A673 (cell line): ENCODE measurements at regions not wholly inside any gene's neighbourhood (a gene's known extent, or its start where the extent isn't known, plus 50 kb on each side); places are given as distances from the start of the nearest gene placed in this dataset.

ENCODE experiments used
- BruUV-seq: library from RNA; stranded (reverse); fragments of 400-500 nt; replicated peaks from 2 replicates; lab custom pipeline; 2021; lab: Mats Ljungman, UMichigan
- CTCF ChIA-PET: fragments of 300-600 bp; sonication (Branson Sonifier 250); formaldehyde crosslinking; loops from one replicate; lab custom pipeline; 2022; ENCODE audit warnings: antibody characterized with exemption; lab: Charles Lee
- POLR2A ChIA-PET: fragments of 300-600 bp; sonication (Branson Sonifier 250); formaldehyde crosslinking; loops from one replicate; lab custom pipeline; 2022; ENCODE audit warnings: antibody characterized with exemption; ENCODE audit not compliant: low non-redundant PET; lab: Charles Lee
- DNase-seq: peaks from one replicate; pipeline ENCODE4 v3.0.0-alpha.2; 2015; ENCODE audit warnings: low spot score
- H3K27ac ChIP-seq: fragments of 200-600 bp; sonication (generic); 2 replicates; pipeline ENCODE4 v1.5.1; 2016; ENCODE audit warnings: mixed run types, low read depth, mild to moderate bottlenecking, mixed read lengths, antibody characterized with exemption, low read length; ENCODE audit not compliant: poor library complexity, severe bottlenecking
- H3K27me3 ChIP-seq: fragments of 200-600 bp; sonication (generic); replicated peaks from 2 replicates; pipeline ENCODE4 v1.6.1; 2017; ENCODE audit warnings: mixed run types, low read depth, mild to moderate bottlenecking, mixed read lengths, antibody characterized with exemption, low read length; ENCODE audit not compliant: insufficient read depth, poor library complexity
- H3K36me3 ChIP-seq: fragments of 200-600 bp; sonication (generic); 2 replicates; pipeline ENCODE4 v1.6.1; 2016; ENCODE audit warnings: mixed run types, mild to moderate bottlenecking, mixed read lengths, antibody characterized with exemption, low read length; ENCODE audit not compliant: insufficient read depth, poor library complexity, severe bottlenecking
- H3K4me1 ChIP-seq: fragments of 200-600 bp; sonication (generic); 2 replicates; pipeline ENCODE4 v1.6.1; 2017; ENCODE audit warnings: mixed run types, mild to moderate bottlenecking, mixed read lengths, antibody characterized with exemption, low read length; ENCODE audit not compliant: insufficient read depth, poor library complexity, severe bottlenecking
- H3K4me3 ChIP-seq: fragments of 200-600 bp; sonication (generic); 2 replicates; pipeline ENCODE4 v1.5.1; 2016; ENCODE audit warnings: low read depth, mixed run types, mild to moderate bottlenecking, mixed read lengths, low read length; ENCODE audit not compliant: poor library complexity, severe bottlenecking
- H3K9me3 ChIP-seq: fragments of 200-600 bp; sonication (generic); 2 replicates; pipeline ENCODE4 v1.6.1; 2016; ENCODE audit warnings: mixed run types, low read depth, mild to moderate bottlenecking, mixed read lengths, antibody characterized with exemption, low read length; ENCODE audit not compliant: poor library complexity, severe bottlenecking
- EZH2 ChIP-seq: fragments of 200-600 bp; sonication (generic); IDR thresholded peaks from 2 replicates; pipeline ENCODE4 v1.6.1; 2017; ENCODE audit warnings: borderline replicate concordance, low read depth, mild to moderate bottlenecking, mixed read lengths, antibody characterized with exemption, low read length; ENCODE audit not compliant: poor library complexity, severe bottlenecking
- intact Hi-C: fragments of 100-400 bp; cut with micrococcal nuclease; formaldehyde crosslinking; loops from one replicate; pipeline ENCODE4 v1.10.0; 2022; ENCODE audit not compliant: unreplicated experiment
- TF ChIP-seq, protein P1 (sequence below): fragments of 300-800, 200-600 bp; sonication (generic); conservative IDR thresholded peaks from 2 replicates; pipeline ENCODE4 v1.5.1; 2017; ENCODE audit warnings: low read depth, mild to moderate bottlenecking, antibody characterized with exemption, low read length, moderate library complexity, mixed read lengths

- intact Hi-C loops = no loop called here
- Histone ChIP-seq H3K27me3 (no peaks in the 10 kb centered on the region), H3K36me3 (no peaks in the 10 kb centered on the region), H3K4me1 (peaks cover 17% of the 10 kb centered on the region), H3K4me3 (no peak overlapping the region), H3K27ac (no peak overlapping the region), H3K9me3 (no peaks in the 10 kb centered on the region)
- POLR2A ChIA-PET = no interaction called here
- TF ChIP-seq, protein P1, sequence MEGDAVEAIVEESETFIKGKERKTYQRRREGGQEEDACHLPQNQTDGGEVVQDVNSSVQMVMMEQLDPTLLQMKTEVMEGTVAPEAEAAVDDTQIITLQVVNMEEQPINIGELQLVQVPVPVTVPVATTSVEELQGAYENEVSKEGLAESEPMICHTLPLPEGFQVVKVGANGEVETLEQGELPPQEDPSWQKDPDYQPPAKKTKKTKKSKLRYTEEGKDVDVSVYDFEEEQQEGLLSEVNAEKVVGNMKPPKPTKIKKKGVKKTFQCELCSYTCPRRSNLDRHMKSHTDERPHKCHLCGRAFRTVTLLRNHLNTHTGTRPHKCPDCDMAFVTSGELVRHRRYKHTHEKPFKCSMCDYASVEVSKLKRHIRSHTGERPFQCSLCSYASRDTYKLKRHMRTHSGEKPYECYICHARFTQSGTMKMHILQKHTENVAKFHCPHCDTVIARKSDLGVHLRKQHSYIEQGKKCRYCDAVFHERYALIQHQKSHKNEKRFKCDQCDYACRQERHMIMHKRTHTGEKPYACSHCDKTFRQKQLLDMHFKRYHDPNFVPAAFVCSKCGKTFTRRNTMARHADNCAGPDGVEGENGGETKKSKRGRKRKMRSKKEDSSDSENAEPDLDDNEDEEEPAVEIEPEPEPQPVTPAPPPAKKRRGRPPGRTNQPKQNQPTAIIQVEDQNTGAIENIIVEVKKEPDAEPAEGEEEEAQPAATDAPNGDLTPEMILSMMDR = no peak
- no TSS peak for BruUV-seq
- peak; percentile 55 for DNase-seq
- CTCF ChIA-PET = no interaction called here
These were observed 514.2 kb upstream of the DIPK2B start for GRCh38 chrX:45714866-45715265.

- BruUV-seq = no TSS peak
- no peak for DNase-seq
- Histone ChIP-seq H3K4me3 (no peak overlapping the region), H3K4me1 (peaks cover 17% of the 10 kb centered on the region), H3K27ac (no peak overlapping the region), H3K27me3 (no peaks in the 10 kb centered on the region), H3K36me3 (no peaks in the 10 kb centered on the region), H3K9me3 (no peaks in the 10 kb centered on the region)
- TF ChIP-seq, protein P1 = no peak
- no peak for TF ChIP-seq EZH2
- ChIA-PET POLR2A (no interaction called here), CTCF (no interaction called here)
- intact Hi-C loops = no loop called here
These were observed 511.4 kb upstream of the DIPK2B start for GRCh38 chrX:45712067-45712466.

DNA sequence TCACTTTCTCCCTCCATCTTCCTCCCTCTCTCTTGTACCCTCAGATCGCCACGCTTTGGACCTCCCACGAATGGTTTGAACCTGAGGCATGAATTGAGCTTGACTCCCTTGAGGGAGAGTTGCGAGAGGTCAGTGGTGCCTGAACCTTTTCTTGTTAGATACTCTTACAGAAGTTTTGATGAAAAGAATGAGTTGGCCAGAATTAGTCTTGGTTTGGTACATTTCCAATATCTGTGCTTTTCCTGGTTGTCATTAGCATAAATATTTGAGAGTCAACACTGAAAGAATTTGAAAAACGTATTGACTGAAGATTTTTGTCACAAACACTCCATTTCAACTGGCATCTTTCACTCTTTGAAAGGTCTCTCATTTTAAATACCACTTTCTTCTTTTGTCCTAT lies 510.6 kb upstream of the DIPK2B start:
- CTCF ChIA-PET = no interaction called here
- no peak overlapping the region for H3K4me3 ChIP-seq
- no peak for TF ChIP-seq EZH2
- TF ChIP-seq, protein P1 = no peak
- H3K4me1 ChIP-seq = peaks cover 15% of the 10 kb centered on the region
- no peak for DNase-seq
- intact Hi-C loops = no loop called here
- H3K9me3 ChIP-seq = no peaks in the 10 kb centered on the region
- H3K27me3 ChIP-seq = no peaks in the 10 kb centered on the region
- H3K36me3 ChIP-seq = no peaks in the 10 kb centered on the region
- POLR2A ChIA-PET = no interaction called here
- no TSS peak for BruUV-seq
- no peak overlapping the region for H3K27ac ChIP-seq
